Central memory CD4-positive, alpha-beta T cell (primary cell): ENCODE measurements at regions not wholly inside any gene's neighbourhood (a gene's known extent, or its start where the extent isn't known, plus 50 kb on each side); places are given as distances from the start of the nearest gene placed in this dataset.

ENCODE experiments used
- DNase-seq: peaks from one replicate; pipeline ENCODE4 v3.0.0; 2022

GRCh38 chr1:90494748-90495282 is 222.3 kb downstream of the BARHL2 start:
- DNase-seq: no peak

GRCh38 chr1:90488451-90488850 is 228.7 kb downstream of the BARHL2 start:
- no peak for DNase-seq

DNA sequence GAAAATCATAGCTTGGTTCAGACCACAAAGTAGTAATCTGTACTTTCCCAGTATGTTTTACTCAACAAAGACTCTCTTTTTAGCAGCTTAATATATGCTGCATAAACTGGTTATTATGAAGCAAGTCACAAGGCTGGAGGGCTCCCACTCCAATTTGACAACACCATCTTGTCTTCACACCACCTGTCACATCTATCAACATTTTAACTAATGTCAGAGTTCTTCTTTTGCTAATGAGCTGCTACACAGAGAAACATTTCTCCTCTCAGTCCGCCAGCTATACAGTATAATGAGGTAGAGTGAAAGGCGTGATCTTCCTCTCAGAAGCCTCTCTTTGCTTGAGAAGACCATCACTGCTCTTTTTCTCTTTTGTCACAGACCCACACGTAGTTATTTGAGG is 230.1 kb downstream of the BARHL2 start:
- no peak for DNase-seq

DNA sequence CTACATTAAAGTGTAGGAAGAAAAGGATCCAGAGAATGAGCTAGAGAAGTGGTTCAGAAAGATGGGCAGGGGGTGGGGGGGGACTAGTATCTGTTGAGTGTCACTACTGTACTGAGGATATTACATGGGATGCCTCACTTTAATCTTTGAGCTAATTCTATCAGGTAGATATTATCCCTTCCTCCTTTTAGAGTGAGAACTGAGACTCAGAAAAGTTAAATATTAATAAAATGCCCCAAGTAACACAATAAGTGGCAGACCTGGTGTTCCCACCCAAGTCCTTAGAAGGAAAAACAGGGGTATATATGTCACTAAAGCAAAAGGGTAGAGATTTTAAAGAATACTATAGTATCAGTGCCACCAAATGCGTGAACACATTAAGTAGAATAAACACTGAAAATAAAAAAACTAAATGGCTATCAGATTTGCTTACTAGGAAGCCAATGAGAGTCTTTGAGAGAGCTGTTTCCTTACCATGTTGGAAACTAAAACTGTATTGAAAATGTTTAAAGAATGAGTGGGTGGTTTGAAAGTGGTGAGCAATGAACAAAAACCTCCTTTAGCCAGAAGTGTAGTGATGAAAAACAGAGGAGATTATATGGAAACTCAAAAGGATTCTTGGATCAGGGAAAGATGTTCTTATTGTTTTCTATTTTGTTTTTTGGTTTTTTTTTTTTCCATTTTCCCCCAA is 230.8 kb downstream of the BARHL2 start:
- no peak for DNase-seq

DNA sequence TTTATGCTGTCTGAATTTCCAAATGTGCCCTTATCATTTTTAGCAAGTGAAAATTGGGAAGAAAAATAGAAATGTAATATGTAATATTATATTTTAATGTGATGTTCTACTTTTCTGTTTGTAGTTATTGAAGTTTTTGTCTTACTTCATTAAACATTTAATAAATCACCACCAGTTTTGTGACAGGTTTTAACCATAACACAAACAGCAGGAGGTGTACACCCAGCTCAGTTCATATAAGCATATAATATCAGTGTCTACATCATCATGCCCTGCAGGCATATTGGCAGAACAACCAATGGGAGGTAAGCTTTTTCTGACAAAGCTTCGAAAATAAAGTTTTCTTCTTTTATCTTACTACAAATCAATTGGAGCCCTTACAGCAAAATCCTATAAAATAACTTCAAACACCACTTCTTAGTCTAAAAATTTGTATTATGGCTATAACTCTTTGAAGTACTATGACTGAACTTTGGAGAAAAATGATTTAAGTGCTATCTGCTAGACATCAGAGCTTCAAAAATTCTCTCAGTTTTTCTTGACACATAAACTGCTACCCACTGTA is 236.7 kb downstream of the BARHL2 start:
- no peak for DNase-seq

GRCh38 chr1:90476994-90477393 is 240.1 kb downstream of the BARHL2 start:
- no peak for DNase-seq

- DNase-seq: no peak
Observed at GRCh38 chr1:90476411-90476810, 240.7 kb downstream of the BARHL2 start.

DNA sequence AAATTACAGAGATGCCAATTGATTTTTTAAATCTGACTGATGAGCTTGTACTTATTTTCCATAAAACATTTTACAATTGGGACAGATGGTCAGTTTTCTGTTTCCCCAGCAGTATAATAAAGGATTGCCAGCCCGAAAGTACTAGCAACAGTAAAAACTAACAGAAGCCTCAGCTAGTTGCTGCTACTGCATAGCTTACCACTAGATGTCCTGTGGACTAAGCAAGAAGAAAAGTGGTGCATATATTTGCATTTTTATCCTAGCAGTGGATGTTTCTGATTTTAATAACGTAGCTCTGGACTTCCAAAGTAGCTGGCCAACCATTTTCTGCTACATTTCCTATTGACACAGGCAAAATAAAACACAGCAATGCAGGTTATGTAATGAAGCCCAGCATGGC is 241.5 kb downstream of the BARHL2 start:
- DNase-seq: no peak

DNA sequence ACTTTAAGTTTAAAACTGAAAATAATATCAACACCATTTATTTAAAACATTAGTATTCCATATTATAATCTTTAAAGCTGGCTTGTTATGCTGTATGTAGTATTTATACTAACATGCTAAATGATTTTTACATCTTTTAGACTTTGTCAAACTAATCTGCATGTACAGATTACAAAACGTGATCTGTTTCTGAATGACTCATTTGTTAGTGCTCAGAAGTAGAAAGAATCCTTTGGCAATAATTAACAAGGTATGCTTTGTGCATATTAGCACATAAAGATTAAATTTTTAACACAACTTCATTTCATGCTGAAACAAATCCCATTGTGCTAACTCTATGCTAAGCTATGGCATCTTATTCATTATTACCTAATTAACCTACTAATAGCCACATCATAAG is 242.4 kb downstream of the BARHL2 start:
- DNase-seq: no peak

DNA sequence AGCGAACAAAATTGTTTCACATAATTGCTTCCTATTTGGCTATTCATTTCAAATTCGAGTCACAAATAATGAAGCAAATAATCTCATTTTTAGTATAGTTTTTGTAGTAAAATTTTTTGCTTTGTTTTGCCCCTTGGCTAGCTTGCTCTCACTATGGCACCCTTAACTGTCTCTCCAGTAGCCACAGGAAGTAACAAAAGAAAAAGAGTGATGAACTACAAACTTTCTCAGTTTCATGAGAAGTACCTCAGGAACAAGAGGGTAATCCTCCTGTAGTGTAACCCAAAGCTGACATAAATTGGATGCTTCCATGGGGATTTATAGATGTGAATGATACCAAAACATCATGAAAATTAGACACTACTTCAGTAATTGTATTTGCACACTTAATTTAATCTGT is 242.9 kb downstream of the BARHL2 start:
- DNase-seq: no peak

GRCh38 chr1:90472775-90473174 is 244.3 kb downstream of the BARHL2 start:
- DNase-seq: no peak

- DNase-seq: no peak
Observed at GRCh38 chr1:90459570-90459969, 257.5 kb downstream of the BARHL2 start.

DNA sequence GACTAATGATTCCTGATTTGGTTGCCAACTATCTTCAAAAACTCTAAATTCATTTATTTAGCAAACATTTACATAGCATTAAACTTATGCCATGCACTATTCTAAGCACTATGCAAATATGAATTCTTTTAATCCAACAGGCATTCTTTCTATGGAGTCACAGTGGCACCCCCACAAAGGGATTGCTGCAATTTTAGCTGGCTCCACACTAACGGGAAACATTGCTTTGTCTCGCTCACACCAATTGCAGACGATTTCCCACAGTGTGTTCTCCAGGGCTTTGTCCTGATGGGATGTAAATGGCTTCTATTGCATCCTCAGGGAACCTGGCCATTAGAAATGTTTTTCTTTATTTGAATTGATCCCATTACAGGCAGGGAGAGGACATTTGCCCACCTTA is 259.1 kb downstream of the BARHL2 start:
- DNase-seq: no peak

- DNase-seq: no peak
Observed at GRCh38 chr1:90452491-90452890, 264.6 kb downstream of the BARHL2 start.

DNA sequence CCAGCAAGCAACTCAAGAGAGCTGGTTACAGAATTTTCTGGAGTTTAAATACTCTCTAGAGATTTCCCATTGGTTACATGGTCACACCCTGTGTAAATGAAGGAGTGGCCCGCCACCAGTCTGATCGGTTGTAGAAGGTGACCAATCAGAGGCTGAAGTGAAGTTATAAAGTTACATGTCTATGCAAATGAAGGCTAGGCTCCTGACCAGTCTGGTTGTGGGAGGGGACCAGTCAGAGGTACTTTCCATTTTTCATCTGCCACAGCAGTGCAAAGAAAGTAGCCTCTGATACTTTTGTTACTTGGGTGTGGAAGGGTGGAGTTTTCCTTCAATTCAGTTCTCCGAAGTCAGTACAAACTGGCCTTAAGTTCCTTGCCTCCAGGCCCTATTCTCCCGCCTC is 273.7 kb downstream of the BARHL2 start:
- no peak for DNase-seq

GRCh38 chr1:90435351-90435750 is 281.8 kb downstream of the BARHL2 start:
- DNase-seq: no peak

- DNase-seq: no peak
Observed at GRCh38 chr1:90434460-90434859, 282.6 kb downstream of the BARHL2 start.

DNA sequence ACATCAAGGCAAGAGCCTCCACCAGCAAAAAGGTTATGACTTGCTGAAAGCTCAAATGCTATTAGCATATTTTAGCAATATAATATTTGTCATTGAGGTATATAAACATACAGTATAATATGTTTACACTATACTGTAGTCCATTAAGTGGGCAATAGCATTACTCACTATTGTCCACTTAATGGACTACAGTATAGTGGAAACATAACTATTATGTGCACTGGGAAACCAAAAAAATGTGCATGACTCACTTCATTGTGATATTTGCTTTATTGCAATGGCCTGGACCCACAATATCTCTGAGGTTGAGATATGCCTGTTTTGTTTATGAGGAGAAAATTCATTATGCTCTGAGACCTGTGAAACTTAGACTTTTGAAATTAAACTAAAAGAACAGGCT is 300.0 kb downstream of the BARHL2 start:
- DNase-seq: no peak

DNA sequence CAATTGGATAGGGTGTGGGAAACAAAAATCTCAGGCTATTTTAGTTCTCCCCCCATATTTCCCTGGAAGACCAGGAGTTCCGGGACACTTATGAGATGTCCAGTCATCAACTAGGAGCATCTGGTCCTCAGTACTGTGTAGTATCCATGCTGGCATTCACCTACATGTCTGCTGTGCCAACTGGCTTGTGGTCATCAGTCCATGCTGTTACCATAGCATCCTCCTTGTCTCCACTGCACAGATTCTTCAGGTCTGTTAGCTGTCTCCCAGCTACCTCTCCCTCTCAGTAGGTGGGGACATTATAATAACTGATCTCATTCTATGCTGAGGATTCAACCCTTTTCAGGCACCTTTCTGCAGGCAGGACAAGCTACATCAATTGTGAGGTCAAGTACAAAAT is 302.9 kb downstream of the BARHL2 start:
- no peak for DNase-seq

- DNase-seq: no peak
Observed at GRCh38 chr1:90413519-90413918, 303.6 kb downstream of the BARHL2 start.

- no peak for DNase-seq
Observed at GRCh38 chr1:90412563-90412962, 304.5 kb downstream of the BARHL2 start.

DNA sequence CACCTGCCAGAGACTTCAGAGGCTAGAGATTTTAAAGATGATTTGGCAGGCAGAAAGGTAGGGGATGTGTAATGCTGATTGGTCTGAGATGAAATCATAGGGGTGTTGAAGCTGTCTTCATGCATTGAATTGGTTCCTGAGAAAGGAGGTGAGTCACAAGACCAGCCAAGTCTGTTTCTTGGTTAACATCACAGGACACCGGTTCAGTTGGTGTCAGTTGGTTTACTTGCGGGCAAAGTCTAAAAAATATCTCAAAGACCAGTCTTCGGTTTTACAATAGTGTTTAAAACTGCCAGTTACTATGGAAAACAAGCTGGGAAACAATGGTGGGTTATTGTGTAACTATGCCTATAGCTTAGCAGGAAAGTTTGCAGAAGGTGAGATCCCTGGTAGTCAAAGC is 305.9 kb downstream of the BARHL2 start:
- no peak for DNase-seq

- DNase-seq: no peak
Observed at GRCh38 chr1:90407737-90408136, 309.4 kb downstream of the BARHL2 start.

DNA sequence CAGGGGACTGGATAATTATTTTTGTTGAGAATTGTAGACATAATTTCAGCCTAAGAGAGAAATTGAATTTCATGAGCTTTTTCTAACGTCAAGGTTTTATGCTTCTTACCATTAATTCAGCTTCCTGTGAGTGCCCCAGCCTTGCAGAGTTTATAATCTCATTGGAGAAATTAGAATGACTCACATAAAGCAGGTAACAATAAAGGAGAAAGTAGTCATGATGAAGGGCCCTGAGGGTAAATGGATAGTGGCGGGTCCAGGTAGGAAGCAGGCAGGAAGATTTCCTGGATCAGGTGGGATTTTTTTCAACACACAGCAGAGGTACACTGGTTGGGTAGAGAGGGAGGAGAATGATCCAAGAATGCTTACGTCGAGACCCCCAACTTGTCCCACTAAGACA is 311.4 kb downstream of the BARHL2 start:
- no peak for DNase-seq
